Thyroid gland (tissue), 4 donors: ENCODE measurements at regions not wholly inside any gene's neighbourhood (a gene's known extent, or its start where the extent isn't known, plus 50 kb on each side); places are given as distances from the start of the nearest gene placed in this dataset.

Source experiments
- POLR2A ChIP-seq, 2 donors: fragments of 450-650 bp; IDR thresholded peaks; one replicate each; pipeline ENCODE4 v1.6.1; 2017; ENCODE audit warnings: antibody characterized with exemption in 2 of 2, mild to moderate bottlenecking in 2 of 2, moderate library complexity in 1 of 2
- TF ChIP-seq, protein P1 (sequence below), 6 experiments: fragments of 200-600 bp in 3 of 6; fragments of 450-650 bp in 3 of 6; sonication (generic) in 3 of 6; IDR thresholded peaks; one replicate each; pipeline ENCODE4 v1.5.1; 2016 to 2019; ENCODE audit warnings: antibody characterized with exemption in 6 of 6, mild to moderate bottlenecking in 2 of 6, inconsistent platforms in 1 of 6, moderate library complexity in 1 of 6

GRCh38 chr1:165112260-165112659, 244.3 kb downstream of the LMX1A start:
- TF ChIP-seq, protein P1, sequence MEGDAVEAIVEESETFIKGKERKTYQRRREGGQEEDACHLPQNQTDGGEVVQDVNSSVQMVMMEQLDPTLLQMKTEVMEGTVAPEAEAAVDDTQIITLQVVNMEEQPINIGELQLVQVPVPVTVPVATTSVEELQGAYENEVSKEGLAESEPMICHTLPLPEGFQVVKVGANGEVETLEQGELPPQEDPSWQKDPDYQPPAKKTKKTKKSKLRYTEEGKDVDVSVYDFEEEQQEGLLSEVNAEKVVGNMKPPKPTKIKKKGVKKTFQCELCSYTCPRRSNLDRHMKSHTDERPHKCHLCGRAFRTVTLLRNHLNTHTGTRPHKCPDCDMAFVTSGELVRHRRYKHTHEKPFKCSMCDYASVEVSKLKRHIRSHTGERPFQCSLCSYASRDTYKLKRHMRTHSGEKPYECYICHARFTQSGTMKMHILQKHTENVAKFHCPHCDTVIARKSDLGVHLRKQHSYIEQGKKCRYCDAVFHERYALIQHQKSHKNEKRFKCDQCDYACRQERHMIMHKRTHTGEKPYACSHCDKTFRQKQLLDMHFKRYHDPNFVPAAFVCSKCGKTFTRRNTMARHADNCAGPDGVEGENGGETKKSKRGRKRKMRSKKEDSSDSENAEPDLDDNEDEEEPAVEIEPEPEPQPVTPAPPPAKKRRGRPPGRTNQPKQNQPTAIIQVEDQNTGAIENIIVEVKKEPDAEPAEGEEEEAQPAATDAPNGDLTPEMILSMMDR (IDR thresholded peaks at IDR 0.05), result no peak
- no peak for TF ChIP-seq POLR2A (IDR thresholded peaks at IDR 0.05)
